GM19351 (cell line): ENCODE measurements at regions not wholly inside any gene's neighbourhood (a gene's known extent, or its start where the extent isn't known, plus 50 kb on each side); places are given as distances from the start of the nearest gene placed in this dataset.

Experiments used
- ATAC-seq: cut with Tn5 transposase; IDR thresholded peaks from one replicate; pipeline ENCODE4 v1.9.1; 2021; ENCODE audit warnings: mild to moderate bottlenecking, moderate library complexity; ENCODE audit not compliant: unreplicated experiment

GRCh38 chrX:20350596-20350995, 83.9 kb upstream of the RPS6KA3 start:
- ATAC-seq = no peak

DNA sequence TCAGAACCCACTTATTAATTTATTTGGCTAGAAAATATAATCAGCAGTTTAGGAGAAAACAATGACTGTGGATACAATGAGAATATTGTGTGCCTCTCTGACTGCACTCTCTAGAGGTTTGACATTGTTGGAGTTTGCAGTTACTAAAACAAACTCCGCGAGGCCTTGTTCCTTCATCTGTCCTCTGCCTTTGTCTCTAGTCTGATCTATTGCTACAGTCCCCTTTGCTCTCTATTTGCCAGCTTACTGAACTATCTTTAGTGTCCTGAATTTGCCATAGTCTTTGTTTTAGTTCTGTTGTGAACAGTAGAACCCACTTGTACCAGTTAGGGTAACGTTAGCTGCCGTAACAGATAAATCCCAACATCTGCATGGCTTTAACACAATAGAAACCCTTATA, 81.4 kb upstream of the RPS6KA3 start:
- no peak for ATAC-seq

- no peak for ATAC-seq
Measured at GRCh38 chrX:20347481-20347880, 80.8 kb upstream of the RPS6KA3 start.

- ATAC-seq = no peak
Measured at GRCh38 chrX:20333672-20334071, 67.0 kb upstream of the RPS6KA3 start.

- ATAC-seq = no peak
Measured at GRCh38 chrX:20330545-20330944, 63.8 kb upstream of the RPS6KA3 start.

GRCh38 chrX:20329435-20329834, 62.7 kb upstream of the RPS6KA3 start:
- no peak for ATAC-seq

GRCh38 chrX:20325786-20326388, 59.2 kb upstream of the RPS6KA3 start:
- no peak for ATAC-seq

GRCh38 chrX:20322887-20323286, 56.2 kb upstream of the RPS6KA3 start:
- no peak for ATAC-seq

DNA sequence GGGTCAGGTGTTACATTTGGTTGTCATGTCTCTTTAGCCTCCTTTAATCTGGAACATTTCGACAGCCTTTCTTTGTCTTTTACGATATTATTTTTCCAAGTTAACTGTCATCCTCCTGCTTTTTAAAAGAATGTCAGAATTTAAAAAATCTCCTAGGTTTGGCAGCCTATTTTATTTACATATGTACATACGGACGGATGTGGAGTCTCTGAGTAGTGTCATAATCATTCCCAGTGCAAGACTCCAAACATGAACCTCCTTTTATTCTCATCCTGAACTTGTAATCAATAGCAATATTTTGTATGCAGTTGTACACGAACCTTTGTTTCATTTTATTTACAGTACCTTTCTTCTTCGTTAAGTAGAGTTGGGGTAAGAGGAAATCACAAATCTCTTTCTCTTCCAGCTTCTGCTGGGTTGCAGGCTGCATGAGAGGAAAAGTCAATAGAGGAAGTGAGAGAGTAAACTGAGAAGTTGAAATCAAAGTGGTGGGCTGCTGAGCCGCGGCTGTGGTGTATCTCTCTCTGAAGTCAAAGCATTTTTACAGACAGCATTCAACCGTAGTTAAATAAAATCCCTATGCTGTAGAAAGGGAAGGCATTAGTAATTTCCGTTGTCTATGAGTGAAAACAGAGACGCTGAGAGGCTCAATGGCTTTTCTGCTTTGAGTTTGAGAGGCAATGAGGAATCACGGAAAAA, 53.9 kb upstream of the RPS6KA3 start:
- ATAC-seq = peak; percentile 97

DNA sequence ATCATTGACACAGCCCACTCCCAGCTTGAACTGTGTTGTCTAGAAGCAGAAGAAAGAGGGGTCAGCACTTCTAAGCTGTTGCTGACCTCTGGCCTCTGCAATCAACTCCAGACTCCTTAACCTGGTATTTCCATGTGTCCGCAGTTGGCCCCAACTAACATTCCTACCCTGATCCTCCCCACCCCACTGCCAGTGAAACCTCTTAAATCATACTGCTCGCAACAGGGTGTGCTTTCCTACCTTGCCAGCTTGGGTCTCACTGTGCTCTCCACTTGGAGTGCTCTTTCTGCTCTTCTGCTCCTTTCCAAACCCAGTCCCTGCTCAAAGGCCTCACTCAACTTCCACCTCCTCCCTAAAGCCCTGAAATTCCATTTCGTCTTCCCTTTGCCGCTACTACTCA, 52.3 kb upstream of the RPS6KA3 start:
- no peak for ATAC-seq

DNA sequence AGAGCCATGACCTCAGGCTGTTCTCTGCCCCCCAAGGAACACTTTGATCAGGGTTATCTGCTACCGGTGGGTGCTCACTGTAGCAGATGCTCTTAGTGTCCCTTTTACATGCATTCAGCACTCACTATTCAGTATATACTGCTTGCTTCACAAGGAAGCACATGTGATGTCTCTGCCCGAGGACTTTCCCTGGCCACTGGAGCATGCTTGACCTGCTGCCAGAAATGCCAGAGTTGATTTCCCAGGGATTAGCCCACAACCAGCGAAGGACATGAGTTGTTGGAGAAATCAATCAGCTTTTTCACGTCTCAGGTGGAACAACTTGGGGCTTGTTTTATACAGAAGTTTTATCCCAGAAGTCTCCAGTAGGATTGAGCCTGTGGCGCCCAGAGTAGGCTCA, 51.2 kb upstream of the RPS6KA3 start:
- no peak for ATAC-seq
